Keratinocyte (primary cell): ENCODE measurements at regions not wholly inside any gene's neighbourhood (a gene's known extent, or its start where the extent isn't known, plus 50 kb on each side); places are given as distances from the start of the nearest gene placed in this dataset.

Source experiments
- EZH2 ChIP-seq: IDR thresholded peaks from one replicate; pipeline ENCODE4 v1.6.1; 2012; ENCODE audit warnings: inconsistent platforms, mild to moderate bottlenecking, low read length, moderate library complexity
- TF ChIP-seq, protein P1 (sequence below), 3 experiments: IDR thresholded peaks in 1 of 3; conservative IDR thresholded peaks in 1 of 3; optimal IDR thresholded peaks in 1 of 3; 2 replicates in 2 of 3; 3 replicates in 1 of 3; pipeline versions ENCODE3 to v1.5.1; 2011; ENCODE audit warnings: low read length in 3 of 3, mild to moderate bottlenecking in 3 of 3, moderate library complexity in 2 of 3, control low read depth in 1 of 3, inconsistent platforms in 1 of 3; ENCODE audit not compliant: insufficient read depth in 2 of 3; ENCODE audit errors: extremely low read depth in 1 of 3

DNA sequence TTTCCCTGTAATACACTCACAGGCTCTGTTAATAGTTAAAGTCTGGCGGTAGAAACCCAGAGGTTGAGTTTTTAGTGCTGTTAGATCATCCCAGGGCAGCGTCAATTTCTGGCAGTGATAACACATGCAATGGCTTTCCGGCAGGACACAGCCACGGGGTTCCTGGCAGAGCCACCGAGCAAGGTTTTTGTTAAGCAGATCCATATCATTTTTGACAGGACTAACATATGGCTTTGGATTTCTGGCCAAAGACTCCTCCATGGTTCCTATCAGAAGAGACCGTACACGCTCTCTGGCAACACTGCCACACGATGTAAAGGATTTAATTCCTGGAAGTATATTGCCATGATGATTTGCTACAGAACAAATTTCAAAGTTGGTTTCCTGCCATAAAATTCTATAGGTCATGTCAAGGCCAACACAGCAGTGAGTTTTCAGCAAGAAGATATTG is 854.3 kb downstream of the LRRTM4 start:
- TF ChIP-seq, protein P1, sequence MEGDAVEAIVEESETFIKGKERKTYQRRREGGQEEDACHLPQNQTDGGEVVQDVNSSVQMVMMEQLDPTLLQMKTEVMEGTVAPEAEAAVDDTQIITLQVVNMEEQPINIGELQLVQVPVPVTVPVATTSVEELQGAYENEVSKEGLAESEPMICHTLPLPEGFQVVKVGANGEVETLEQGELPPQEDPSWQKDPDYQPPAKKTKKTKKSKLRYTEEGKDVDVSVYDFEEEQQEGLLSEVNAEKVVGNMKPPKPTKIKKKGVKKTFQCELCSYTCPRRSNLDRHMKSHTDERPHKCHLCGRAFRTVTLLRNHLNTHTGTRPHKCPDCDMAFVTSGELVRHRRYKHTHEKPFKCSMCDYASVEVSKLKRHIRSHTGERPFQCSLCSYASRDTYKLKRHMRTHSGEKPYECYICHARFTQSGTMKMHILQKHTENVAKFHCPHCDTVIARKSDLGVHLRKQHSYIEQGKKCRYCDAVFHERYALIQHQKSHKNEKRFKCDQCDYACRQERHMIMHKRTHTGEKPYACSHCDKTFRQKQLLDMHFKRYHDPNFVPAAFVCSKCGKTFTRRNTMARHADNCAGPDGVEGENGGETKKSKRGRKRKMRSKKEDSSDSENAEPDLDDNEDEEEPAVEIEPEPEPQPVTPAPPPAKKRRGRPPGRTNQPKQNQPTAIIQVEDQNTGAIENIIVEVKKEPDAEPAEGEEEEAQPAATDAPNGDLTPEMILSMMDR (optimal IDR thresholded peaks at IDR 0.05 in 1 of 3, IDR thresholded peaks at IDR 0.05 in 1 of 3, conservative IDR thresholded peaks at IDR 0.05 in 1 of 3; ENCODE audit: extremely low read depth in 1 of 3, insufficient read depth in 2 of 3, low read length in 3 of 3), result no peak
- no peak for TF ChIP-seq EZH2
